Stomach (tissue), 4 donors: ENCODE measurements at regions not wholly inside any gene's neighbourhood (a gene's known extent, or its start where the extent isn't known, plus 50 kb on each side); places are given as distances from the start of the nearest gene placed in this dataset.

Source experiments
- CTCF ChIP-seq, 7 experiments: fragments of 450-650 bp in 4 of 7; fragments of 200-600 bp in 3 of 7; sonication (generic) in 3 of 7; IDR thresholded peaks; one replicate each; pipeline ENCODE4 v1.5.1; 2016 to 2019; ENCODE audit warnings: antibody characterized with exemption in 7 of 7, control low read depth in 2 of 7, mild to moderate bottlenecking in 1 of 7
- POLR2A ChIP-seq, 4 donors: fragments of 450-650 bp; IDR thresholded peaks; one replicate each; pipeline ENCODE4 v1.6.1; 2016; ENCODE audit warnings: antibody characterized with exemption in 4 of 4, control low read depth in 2 of 4, mild to moderate bottlenecking in 1 of 4, moderate library complexity in 1 of 4

GRCh38 chr3:197407053-197407452 is 108.6 kb upstream of the DLG1 start:
- TF ChIP-seq CTCF (IDR thresholded peaks at IDR 0.05) (no peak), POLR2A (IDR thresholded peaks at IDR 0.05) (no peak)
